ENCODE measurements at regions not wholly inside any gene's neighbourhood (a gene's known extent, or its start where the extent isn't known, plus 50 kb on each side); places are given as distances from the start of the nearest gene placed in this dataset.

- Histone ChIP-seq H4K20me1 (ENCODE audit: insufficient read depth, low read length) (no peaks in the 10 kb centered on the region), H3K36me3 (replicated peaks; ENCODE audit: insufficient read depth, low read length) (no peaks in the 10 kb centered on the region), H3F3A (ENCODE audit: insufficient read depth, low read length) (no peaks in the 10 kb centered on the region), H3K4me3 (ENCODE audit: low read length) (no peak overlapping the region), H3K27ac (ENCODE audit: low read length) (no peak overlapping the region), H3K27me3 (replicated peaks; ENCODE audit: insufficient read depth, low read length) (peaks cover 57% of the 10 kb centered on the region), H3K9ac (ENCODE audit: low read length) (no peak overlapping the region), H2AFZ (ENCODE audit: low read length) (no peak overlapping the region), H3K4me2 (ENCODE audit: low read depth, low read length) (no peak overlapping the region), H3K4me1 (ENCODE audit: low read length) (no peaks in the 10 kb centered on the region), H3K9me2 (replicated peaks; ENCODE audit: insufficient read depth, low read length) (no peaks in the 10 kb centered on the region), H3K79me2 (ENCODE audit: low read length) (no peaks in the 10 kb centered on the region), H3K9me3 (replicated peaks; ENCODE audit: insufficient read depth, low read length) (no peaks in the 10 kb centered on the region)
- TF ChIP-seq EZH2 (optimal IDR thresholded peaks at IDR 0.05; ENCODE audit: low read depth, low read length) (no peak), CTCF (IDR thresholded peaks at IDR 0.05; ENCODE audit: low read length) (no peak), EZH2phosphoT487 (IDR thresholded peaks at IDR 0.05; ENCODE audit: low read length) (no peak)
- no peak for DNase-seq
These were observed 192.1 kb downstream of the IGLL1 start for GRCh38 chr22:23387827-23388516.

- Histone ChIP-seq H3K4me2 (ENCODE audit: low read depth, low read length) (no peak overlapping the region), H3K27ac (ENCODE audit: low read length) (no peak overlapping the region), H3K27me3 (replicated peaks; ENCODE audit: insufficient read depth, low read length) (peaks cover 50% of the 10 kb centered on the region), H3K9ac (ENCODE audit: low read length) (no peak overlapping the region), H3K4me3 (ENCODE audit: low read length) (no peak overlapping the region), H2AFZ (ENCODE audit: low read length) (no peak overlapping the region), H3F3A (ENCODE audit: insufficient read depth, low read length) (no peaks in the 10 kb centered on the region), H3K79me2 (ENCODE audit: low read length) (no peaks in the 10 kb centered on the region), H3K36me3 (replicated peaks; ENCODE audit: insufficient read depth, low read length) (no peaks in the 10 kb centered on the region), H3K4me1 (ENCODE audit: low read length) (no peaks in the 10 kb centered on the region), H4K20me1 (ENCODE audit: insufficient read depth, low read length) (no peaks in the 10 kb centered on the region), H3K9me2 (replicated peaks; ENCODE audit: insufficient read depth, low read length) (no peaks in the 10 kb centered on the region), H3K9me3 (replicated peaks; ENCODE audit: insufficient read depth, low read length) (no peaks in the 10 kb centered on the region)
- TF ChIP-seq EZH2phosphoT487 (IDR thresholded peaks at IDR 0.05; ENCODE audit: low read length), result no peak
- no peak for TF ChIP-seq EZH2 (optimal IDR thresholded peaks at IDR 0.05; ENCODE audit: low read depth, low read length)
- TF ChIP-seq CTCF (IDR thresholded peaks at IDR 0.05; ENCODE audit: low read length), result no peak
- DNase-seq, result no peak
These were observed 193.1 kb downstream of the IGLL1 start for GRCh38 chr22:23386822-23387580.

GRCh38 chr22:23385678-23386631 is 194.1 kb downstream of the IGLL1 start:
- no peak overlapping the region for H3K4me3 ChIP-seq (ENCODE audit: low read length)
- DNase-seq, result peak; percentile 78
- TF ChIP-seq EZH2 (optimal IDR thresholded peaks at IDR 0.05; ENCODE audit: low read depth, low read length) (no peak), CTCF (IDR thresholded peaks at IDR 0.05; ENCODE audit: low read length) (peak; percentile 97)
- H3K27ac ChIP-seq (ENCODE audit: low read length), result no peak overlapping the region
- H3K27me3 ChIP-seq (replicated peaks; ENCODE audit: insufficient read depth, low read length), result peaks cover 46% of the 10 kb centered on the region
- H3K4me1 ChIP-seq (ENCODE audit: low read length), result no peaks in the 10 kb centered on the region
- no peaks in the 10 kb centered on the region for H3K9me3 ChIP-seq (replicated peaks; ENCODE audit: insufficient read depth, low read length)
- H3K9ac ChIP-seq (ENCODE audit: low read length), result no peak overlapping the region
- no peaks in the 10 kb centered on the region for H4K20me1 ChIP-seq (ENCODE audit: insufficient read depth, low read length)
- H3K79me2 ChIP-seq (ENCODE audit: low read length), result no peaks in the 10 kb centered on the region
- no peaks in the 10 kb centered on the region for H3F3A ChIP-seq (ENCODE audit: insufficient read depth, low read length)
- no peaks in the 10 kb centered on the region for H3K9me2 ChIP-seq (replicated peaks; ENCODE audit: insufficient read depth, low read length)
- H3K4me2 ChIP-seq (ENCODE audit: low read depth, low read length), result no peak overlapping the region
- H3K36me3 ChIP-seq (replicated peaks; ENCODE audit: insufficient read depth, low read length), result no peaks in the 10 kb centered on the region
- H2AFZ ChIP-seq (ENCODE audit: low read length), result no peak overlapping the region
